GM19025 (cell line): ENCODE measurements at regions not wholly inside any gene's neighbourhood (a gene's known extent, or its start where the extent isn't known, plus 50 kb on each side); places are given as distances from the start of the nearest gene placed in this dataset.

Source experiments
- ATAC-seq: cut with Tn5 transposase; IDR thresholded peaks from one replicate; pipeline ENCODE4 v1.9.1; 2021; ENCODE audit warnings: mild to moderate bottlenecking, low read depth, moderate library complexity; ENCODE audit not compliant: unreplicated experiment

DNA sequence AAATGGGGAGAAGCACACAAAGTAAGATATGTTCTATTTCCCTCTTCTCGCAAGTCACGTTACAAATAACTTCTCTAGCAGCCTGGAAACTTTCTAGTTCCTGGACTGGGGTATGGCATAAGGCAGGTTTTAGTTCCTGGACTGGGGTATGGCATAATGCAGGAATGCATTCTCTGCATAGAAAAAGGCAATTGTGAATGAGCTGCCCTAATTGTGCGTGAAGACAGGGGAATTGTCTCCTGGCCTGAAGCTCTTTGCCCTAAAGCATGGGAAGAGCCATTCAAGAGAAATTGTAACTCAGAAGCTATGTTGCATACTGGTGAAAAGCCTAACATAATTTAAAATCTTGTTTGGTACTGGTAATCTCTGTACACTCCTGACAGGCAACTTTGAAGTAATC is 54.3 kb upstream of the CBLB start:
- no peak for ATAC-seq

DNA sequence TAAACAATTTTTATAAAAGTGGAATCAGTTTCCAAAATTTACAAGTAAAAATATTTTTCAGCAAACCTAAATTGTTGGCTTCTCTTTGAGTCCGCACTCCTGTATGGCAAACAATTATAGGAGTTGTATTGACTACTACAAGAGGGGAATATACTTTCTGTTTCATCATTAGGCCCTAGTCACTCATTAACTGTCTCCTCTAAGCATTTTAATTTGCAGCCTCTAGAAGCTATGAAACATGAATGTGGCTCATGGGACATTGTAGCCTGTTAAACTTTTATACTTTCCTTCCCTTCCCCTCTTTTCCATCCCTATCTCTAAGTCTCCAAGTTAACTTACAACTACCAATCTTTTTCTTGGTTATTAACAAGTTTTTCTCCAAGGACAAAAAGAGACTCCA is 58.9 kb upstream of the CBLB start:
- no peak for ATAC-seq

DNA sequence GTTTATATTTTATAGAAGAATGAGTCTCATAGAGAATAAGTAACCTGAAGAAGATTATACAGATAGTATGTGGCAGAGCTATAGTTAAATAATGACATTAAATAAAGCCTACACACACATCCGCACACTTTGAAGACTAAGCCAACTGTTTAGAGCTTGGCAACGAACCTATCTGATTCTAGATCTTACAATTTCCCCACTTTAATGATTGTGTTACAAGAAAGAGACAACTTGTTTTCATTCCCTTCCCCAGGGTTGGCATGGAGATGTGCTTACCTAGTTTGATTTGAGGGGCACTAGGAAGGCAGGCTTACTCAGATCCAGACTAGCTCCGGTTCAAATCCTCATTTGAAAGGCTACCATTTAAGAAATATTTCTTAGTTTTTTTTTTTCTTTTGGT is 61.9 kb upstream of the CBLB start:
- ATAC-seq = no peak

DNA sequence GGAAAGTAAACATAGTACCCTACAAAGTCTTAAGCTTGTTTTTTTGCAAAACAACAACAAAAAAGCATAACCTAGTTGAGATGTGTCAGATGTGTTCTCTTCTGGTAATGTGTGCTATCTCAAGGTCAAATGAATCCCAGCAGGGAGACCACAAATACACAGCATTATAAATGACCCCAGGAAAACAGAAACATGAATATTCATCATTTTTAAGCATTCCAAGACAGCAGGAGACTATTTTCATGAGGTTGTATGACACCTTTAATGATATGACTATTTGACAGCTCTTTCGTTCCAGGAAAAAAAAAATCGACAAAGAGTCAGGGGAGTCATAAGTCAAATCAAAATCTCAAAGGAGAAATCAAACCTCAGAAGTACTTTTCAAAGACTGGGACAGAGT is 62.7 kb upstream of the CBLB start:
- ATAC-seq = no peak

DNA sequence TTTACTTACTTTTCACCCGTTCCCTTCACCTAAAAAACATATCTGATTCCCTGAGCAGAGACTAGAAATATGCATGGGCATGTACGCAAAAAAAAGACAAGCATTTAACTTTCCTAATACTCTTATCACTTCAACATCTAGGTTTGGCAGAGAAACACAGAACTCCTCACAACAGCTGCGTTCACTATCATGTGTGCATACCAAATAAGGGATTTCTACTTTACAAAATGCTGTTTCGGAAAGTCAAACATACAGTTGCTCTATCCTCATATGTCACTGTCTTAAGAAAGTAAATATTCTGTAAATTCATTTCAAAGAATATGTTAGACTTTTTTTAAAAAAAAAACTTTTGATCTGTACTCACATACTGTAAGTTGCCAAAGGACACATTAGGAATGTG is 65.1 kb upstream of the CBLB start:
- ATAC-seq = no peak

DNA sequence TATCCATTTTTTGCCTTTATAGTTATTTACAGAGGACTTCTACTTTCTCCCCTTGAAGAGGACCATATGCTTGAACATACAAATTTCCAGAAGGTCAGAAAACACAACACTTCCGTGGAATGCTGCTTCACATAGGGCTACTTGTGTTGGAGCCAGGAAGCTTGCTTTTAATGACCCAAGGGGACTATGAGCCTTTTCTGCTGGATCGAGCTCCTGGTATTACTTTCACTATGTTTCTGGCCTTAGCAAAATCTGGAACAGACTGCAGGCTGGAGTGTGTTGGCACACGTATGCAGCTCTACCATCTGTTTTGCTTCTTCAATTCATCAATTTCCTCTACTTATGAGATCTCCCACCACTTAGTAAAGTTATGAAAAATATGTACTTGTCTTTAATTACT is 69.3 kb upstream of the CBLB start:
- no peak for ATAC-seq

DNA sequence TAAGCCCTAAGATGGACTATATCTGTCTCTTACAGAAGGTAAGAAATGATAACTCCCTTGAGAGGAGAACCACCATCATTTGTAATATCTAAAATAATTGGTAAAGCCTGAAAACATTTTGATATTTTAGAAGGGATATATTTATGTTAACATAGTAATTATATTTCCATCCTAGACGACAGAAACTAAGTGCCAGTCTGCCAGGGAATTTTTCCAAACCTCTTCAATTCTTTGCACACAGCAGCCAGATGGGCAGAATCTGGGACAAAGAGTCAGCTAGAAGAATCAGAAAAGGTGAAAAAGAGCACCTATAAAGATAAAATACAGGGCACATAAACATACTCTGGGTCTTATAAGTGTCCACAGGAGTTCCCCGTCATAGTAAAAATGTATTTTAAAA is 70.0 kb upstream of the CBLB start:
- no peak for ATAC-seq

DNA sequence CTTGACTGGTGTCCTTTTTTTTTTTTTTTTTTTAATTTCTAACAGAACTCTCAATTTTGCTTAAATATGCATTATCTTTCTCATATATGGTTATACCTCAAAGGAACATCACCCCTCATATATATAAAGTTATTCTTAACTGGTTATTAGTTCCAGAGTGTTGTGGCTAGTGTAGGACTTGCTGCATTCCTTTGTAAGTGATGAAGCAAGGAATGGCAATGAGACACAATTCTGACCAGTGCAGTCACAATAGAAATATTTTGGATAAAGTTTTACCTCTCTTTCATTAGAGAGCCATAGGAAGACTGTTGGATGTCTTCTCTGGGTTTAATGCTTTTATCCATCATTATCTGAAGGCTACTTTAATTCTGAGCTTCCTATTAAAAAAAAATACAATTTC is 75.5 kb upstream of the CBLB start:
- no peak for ATAC-seq

DNA sequence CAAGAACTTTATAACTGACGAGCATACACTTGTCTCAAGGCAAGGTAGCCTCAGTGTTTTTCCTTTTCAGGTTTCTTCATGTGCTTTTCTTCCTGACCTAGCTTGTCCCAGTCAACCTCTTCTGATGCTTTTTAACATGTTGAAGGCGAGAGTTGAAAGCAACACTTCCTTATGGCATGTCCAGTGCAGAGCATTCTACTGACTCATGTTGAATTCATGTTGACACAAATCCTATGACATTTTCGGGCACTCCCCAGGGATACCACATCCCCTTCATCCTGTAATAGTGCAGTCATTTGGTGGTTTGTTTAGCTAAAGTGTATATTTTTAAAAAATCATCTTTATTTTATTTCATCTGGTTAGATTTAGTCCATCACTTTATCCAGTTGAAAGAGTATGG is 75.9 kb upstream of the CBLB start:
- no peak for ATAC-seq

DNA sequence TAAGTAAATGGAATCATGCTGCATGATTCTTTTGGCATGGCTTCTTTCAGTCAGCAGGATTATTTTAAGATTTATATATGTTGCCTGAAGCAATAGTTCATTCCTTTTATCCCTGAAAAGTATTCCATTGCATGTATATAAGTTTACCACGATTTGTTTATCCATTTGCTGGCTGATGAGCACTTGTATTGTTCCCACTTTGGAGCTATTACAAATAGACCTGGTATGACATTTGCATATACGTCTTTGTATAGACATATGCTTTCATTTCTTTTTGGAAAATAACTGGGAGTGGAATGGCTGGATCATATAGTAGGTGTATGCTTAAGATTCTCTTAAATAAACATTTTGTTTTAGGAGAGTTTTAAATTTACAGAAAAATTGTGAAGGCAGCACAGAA is 79.3 kb upstream of the CBLB start:
- no peak for ATAC-seq

DNA sequence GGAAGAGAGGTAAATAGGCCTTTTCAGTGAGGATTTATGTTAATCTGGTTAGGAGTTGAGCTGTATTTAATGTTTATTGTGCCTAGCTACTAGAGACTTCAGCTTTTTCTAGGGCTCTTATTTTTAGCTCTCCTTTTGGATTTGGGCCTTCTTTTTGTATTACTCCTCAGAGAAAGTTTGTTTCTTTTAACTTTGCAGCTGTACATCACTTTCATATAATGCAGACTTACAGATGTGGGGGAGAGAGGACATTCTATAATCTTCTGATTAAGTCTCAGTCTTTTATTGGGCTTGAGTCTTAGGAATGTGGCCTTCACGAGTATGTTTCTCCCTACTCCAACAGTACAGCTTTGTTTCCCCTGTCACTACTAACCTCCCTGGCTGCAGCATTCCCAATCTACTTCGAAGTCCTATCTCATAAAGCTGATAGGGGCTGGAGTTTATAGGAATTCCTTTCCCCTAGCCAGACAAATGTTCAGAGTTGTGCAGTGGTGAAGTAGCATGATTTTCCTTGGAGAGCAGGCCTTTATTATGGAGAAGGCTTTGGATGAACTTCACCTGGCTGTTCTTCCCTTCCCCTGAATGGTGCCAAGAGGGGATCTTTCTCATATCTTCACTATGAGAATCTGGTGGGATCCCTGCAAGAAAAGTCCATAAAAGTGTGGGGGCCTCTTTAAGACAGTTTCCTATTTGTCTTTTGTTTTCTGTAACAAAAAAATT is 82.2 kb upstream of the CBLB start:
- no peak for ATAC-seq

DNA sequence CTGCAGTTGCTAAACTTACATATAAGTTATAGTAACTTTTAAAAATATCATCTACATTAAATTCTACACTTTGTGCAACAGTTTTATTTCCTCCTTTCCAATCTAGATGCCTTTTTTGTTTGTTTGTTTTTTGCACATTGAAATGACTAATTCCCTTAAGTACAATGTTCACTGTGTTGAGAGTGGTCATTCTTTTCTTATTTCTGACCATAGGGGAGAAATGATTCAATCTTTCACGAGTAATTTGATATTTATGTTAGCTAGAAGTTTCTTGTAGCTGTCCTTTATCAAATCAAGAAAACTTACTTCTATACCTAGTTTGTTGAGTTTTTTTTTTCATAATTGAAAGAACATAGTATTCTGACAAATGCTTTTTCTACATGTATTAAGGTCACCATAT is 85.0 kb upstream of the CBLB start:
- no peak for ATAC-seq

DNA sequence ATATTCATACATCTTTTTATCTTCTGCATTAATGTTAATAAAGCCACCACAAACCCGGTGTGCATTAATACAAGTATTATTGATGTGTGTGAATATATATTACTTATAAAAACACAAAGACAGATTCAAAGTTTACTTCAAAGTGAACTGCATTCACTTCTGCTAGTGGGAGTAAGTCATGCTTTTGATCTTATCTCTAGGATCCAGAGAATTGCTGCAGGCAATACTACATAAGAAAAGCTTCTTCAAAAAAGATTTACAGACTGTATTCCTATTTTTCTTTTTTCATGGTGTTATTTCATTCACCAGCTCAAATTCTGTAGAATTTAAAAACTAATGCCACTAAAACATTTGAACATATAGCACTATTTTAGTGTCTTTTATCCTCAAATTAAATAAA is 87.5 kb upstream of the CBLB start:
- no peak for ATAC-seq

DNA sequence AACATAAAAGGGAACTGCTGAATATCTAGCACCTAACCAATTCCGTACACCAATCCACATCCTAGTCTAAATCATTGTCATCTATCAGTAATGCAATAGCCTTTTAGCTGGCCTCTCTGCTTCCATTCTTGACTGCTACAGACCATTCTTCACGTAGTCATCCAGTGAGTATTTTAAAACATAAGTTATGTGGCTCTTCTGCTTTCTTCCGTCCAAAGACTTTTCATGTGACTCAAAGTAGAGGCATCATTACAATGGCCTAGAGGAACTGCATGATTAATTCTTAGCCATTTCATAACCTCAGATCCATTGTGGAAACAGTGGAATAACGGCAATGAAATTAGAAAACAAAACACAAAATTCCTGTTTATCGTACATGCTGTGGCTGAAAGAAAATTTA is 88.9 kb upstream of the CBLB start:
- no peak for ATAC-seq

DNA sequence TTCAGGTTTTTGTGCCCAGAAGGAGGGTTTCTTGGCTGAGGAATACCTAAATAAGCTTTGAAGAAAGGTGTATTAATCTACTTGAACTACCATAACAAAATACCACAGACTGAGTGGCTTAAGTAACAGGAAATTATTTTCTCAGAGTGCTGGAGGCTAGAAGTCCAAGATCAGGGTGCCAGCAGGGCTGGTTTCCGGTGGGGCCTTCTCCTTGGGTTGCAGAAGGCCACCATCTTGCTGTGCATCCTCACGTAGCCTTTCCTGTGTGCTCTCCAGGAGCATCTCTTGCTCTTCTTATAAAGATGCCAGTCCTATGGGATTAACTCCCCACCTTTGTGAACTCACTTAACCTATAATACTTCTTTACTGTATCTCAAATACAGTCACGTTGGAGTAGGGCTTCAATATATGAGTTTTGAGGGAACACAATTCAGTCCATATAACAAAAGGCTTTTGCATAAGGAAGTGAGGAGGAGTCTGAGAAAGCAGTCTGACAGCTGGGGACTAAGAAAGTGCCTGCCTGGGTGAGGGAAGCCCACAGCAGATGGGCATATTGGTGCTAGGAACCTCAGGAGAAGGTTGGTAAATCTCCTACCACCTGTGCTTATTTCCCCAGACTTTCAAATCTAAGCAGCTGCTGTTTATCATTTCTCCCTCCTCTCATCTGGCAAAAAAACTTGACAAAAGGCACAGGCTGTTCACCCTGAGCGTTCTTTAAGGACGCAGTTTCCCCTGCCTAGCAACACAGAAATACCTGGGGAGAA is 89.6 kb upstream of the CBLB start:
- no peak for ATAC-seq

DNA sequence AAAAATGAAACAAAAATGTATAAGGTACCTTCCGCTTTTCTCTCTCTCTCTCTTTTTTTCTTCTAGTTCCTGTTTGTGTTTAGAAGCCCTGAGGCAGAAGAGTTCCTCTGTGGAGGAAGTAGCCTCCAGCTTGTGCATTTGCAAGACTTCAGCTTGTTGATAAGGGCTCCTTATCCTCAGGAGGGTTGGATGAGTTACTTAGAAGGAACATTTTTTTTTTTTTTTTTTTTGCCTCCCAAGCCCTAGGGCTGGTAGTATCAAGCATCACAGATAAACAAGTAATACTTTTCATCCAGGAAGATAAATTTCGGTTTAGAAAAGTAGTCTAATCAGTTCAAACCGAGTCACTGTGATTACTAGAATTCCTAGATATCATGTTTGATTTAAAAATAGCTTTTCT is 91.0 kb upstream of the CBLB start:
- ATAC-seq = no peak

DNA sequence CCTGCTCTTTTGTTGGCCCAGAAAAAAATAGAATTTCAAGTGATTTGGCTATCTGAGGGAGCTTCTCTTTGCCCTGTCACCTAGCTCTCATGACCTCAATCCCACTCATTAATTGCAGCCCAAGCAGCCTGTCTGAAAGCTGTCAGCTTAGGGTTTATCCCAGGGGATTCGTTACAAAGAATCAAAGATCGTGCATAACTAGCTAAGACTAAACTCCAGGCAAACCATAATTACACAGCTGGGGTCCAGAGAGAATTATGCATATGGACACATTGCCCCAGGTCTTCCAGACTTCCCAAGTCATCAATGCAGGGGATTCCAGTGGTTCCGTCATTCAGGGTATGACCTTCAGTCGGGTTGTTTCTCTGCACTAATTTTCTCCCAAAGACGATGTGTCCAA is 91.6 kb upstream of the CBLB start:
- no peak for ATAC-seq

DNA sequence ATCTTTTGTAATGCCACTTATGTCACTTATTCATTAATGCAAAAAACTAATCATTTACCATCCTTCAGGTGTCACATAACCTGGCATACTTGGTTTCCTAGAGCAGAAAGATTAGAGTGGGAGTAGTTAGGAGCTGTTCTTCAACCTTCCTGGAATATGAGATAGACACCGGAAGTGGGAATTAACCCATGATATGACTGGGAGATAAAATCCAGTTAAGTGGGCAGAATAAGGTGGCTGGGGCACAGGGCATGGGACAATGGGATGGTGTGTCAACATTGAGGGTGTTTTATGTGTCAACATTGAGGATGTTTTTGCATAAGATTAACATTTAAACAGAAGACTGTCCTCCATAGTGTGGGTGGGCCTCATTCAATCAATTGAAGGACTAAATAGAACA is 94.3 kb upstream of the CBLB start:
- no peak for ATAC-seq

DNA sequence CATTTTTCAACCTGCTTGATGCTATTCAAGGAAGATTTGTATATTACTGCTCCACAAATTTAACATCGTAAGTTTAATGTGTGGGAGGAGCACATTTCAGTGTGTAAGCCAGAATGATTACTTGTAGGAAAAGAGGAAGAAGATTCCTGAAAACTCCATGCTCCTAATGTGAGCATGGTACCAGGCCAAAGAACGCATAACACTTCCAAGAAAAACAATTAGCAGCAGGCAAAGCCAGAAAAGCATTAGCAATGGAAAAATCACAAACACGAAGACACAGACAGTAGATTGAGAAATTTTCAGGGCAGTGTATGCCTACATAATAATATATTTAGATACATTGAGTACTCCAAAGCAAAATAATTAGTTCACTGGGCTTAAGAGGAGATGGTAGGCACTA is 96.6 kb upstream of the CBLB start:
- no peak for ATAC-seq

DNA sequence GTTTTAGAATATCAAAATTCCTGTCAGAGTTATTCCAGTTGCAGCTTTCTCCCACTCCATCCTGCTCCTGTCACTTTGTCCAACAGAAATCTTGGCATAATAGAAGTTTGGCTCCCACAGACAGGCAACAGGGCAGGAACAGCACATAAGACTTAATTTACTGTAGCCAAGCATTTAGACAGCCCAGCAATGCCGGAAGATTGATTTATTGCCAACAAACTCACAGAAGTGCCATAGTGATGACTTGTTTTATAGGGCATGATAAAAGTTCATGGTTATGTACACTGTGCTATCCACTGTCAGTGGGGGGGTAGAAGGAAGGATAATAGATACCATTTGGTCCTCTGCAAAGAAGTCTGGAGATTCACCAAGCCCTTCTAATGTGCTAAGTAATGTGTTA is 98.3 kb upstream of the CBLB start:
- ATAC-seq = no peak

DNA sequence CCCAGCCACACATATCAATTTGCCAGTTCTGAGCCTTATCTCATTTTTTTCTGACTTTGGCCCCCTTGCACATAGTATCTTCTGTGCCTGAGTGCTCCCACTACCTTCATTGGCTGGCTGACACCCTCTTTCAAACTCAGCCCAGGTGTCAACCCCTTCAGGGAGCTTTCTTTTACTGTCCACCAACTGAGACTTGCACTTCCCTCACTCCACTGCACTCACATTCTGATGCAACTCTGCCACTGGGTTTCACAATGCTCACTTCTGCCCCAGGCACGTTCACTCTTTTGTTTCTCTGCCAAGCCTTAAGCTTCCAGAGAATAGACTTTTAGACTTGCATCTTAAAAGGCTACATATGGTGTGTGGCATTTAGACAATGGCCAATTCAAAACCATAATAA is 101.5 kb upstream of the CBLB start:
- ATAC-seq = no peak

DNA sequence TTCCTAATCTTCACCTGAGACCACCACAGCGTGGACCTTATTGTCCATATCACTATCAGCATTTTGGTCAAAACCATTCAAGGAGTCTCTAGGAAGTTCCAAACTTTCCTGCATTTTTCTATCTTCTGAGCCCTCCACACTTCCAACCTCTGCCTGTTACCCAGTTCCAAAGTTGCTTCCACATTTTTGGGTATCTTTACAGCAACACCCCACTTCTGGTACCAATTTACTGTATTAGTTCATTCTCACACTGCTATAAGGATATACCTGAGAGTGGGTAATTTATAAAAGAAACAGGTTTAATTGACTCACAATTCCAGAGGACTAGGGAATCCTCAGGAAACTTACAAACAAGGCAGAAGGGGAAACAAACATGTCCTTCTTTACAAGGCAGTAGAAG is 103.3 kb upstream of the CBLB start:
- ATAC-seq = no peak
